ENCODE measurements at regions not wholly inside any gene's neighbourhood (a gene's known extent, or its start where the extent isn't known, plus 50 kb on each side); places are given as distances from the start of the nearest gene placed in this dataset.

- TF ChIP-seq EZH2 (conservative IDR thresholded peaks at IDR 0.05; ENCODE audit: low read depth, low read length) (no peak), ZXDC (CRISPR knock-in tag; IDR thresholded peaks at IDR 0.05) (no peak), SMAD3 (CRISPR knock-in tag; IDR thresholded peaks at IDR 0.05) (no peak), TBP (CRISPR knock-in tag; IDR thresholded peaks at IDR 0.05) (no peak), HDAC6 (IDR thresholded peaks at IDR 0.05; ENCODE audit: low read depth, low read length) (no peak)
Measured at GRCh38 chr3:22319446-22319845, 568.4 kb upstream of the ZNF385D start.

Measured in HepG2 (cell line).